ENCODE measurements at regions not wholly inside any gene's neighbourhood (a gene's known extent, or its start where the extent isn't known, plus 50 kb on each side); places are given as distances from the start of the nearest gene placed in this dataset.

GRCh38 chr21:34011660-34012059, 61.7 kb upstream of the MRPS6 start:
- TF ChIP-seq CTCF (IDR thresholded peaks at IDR 0.05; ENCODE audit: extremely low read depth in 1 of 2, insufficient read depth in 1 of 2, low read depth in 1 of 2, low read length in 2 of 2), result no peak
- no peak for TF ChIP-seq POLR2A (IDR thresholded peaks at IDR 0.05; ENCODE audit: low read depth, low read length)
- no peak for TF ChIP-seq MAX (IDR thresholded peaks at IDR 0.05; ENCODE audit: insufficient read depth, insufficient read length)
